CD14-positive monocyte (primary cell): ENCODE measurements at regions not wholly inside any gene's neighbourhood (a gene's known extent, or its start where the extent isn't known, plus 50 kb on each side); places are given as distances from the start of the nearest gene placed in this dataset.

Source experiments
- DNase-seq, 3 donors: peaks; one replicate each; pipeline ENCODE4 v3.0.0-alpha.2; 2011 to 2022
- H2AFZ ChIP-seq: 2 replicates; pipeline ENCODE4 v1.6.0; 2012; ENCODE audit warnings: mild to moderate bottlenecking, low read depth, low read length, inconsistent platforms; ENCODE audit not compliant: insufficient read depth, poor library complexity, severe bottlenecking
- H3K27ac ChIP-seq, 2 donors: 1 replicate in 1 of 2; 2 replicates in 1 of 2; pipeline ENCODE4 v1.5.1; 2012 to 2013; ENCODE audit warnings: low read length in 2 of 2, control low read depth in 1 of 2, inconsistent platforms in 1 of 2, low read depth in 1 of 2, mild to moderate bottlenecking in 1 of 2
- H3K27me3 ChIP-seq, 2 donors: one replicate each; pipeline versions ENCODE4 v1.6.0 to v1.6.1; 2011 to 2013; ENCODE audit warnings: low read length in 2 of 2; ENCODE audit not compliant: control insufficient read depth in 2 of 2, insufficient read depth in 2 of 2
- H3K36me3 ChIP-seq, 2 donors: replicated peaks in 1 of 2; 1 replicate in 1 of 2; 2 replicates in 1 of 2; pipeline versions ENCODE4 v1.5.1 to v1.6.1; 2012 to 2013; ENCODE audit warnings: low read length in 2 of 2, control low read depth in 1 of 2, inconsistent platforms in 1 of 2, mild to moderate bottlenecking in 1 of 2; ENCODE audit not compliant: insufficient read depth in 2 of 2, control insufficient read depth in 1 of 2
- H3K4me1 ChIP-seq, 2 donors: 1 replicate in 1 of 2; 2 replicates in 1 of 2; pipeline versions ENCODE4 v1.5.1 to v1.6.1; 2012 to 2013; ENCODE audit warnings: low read length in 2 of 2, control low read depth in 1 of 2, inconsistent platforms in 1 of 2, mild to moderate bottlenecking in 1 of 2, moderate library complexity in 1 of 2; ENCODE audit not compliant: insufficient read depth in 2 of 2, control insufficient read depth in 1 of 2
- H3K4me2 ChIP-seq: replicated peaks from 2 replicates; pipeline ENCODE3; 2012; ENCODE audit warnings: low read length, moderate library complexity, mild to moderate bottlenecking; ENCODE audit not compliant: poor library complexity, severe bottlenecking; ENCODE audit errors: extremely low read depth
- H3K4me3 ChIP-seq, 3 experiments: fragments of 200-600 bp in 1 of 3; sonication (generic) in 1 of 3; replicated peaks in 1 of 3; 1 replicate in 2 of 3; 2 replicates in 1 of 3; pipeline ENCODE4 v1.5.1; 2011 to 2013; ENCODE audit warnings: low read length in 3 of 3, mild to moderate bottlenecking in 3 of 3, control low read depth in 2 of 3, low read depth in 2 of 3, inconsistent platforms in 1 of 3, moderate library complexity in 1 of 3
- H3K79me2 ChIP-seq: 2 replicates; pipeline ENCODE4 v1.6.0; 2012; ENCODE audit warnings: mild to moderate bottlenecking, control low read depth, inconsistent platforms, low read length, moderate library complexity; ENCODE audit not compliant: insufficient read depth
- H3K9ac ChIP-seq: 2 replicates; pipeline ENCODE4 v1.6.0; 2017; ENCODE audit warnings: low read length, mild to moderate bottlenecking; ENCODE audit not compliant: insufficient read depth, poor library complexity, severe bottlenecking
- H3K9me3 ChIP-seq, 2 donors: replicated peaks in 1 of 2; 1 replicate in 1 of 2; 2 replicates in 1 of 2; pipeline versions ENCODE4 v1.5.1 to v1.6.1; 2012 to 2013; ENCODE audit warnings: low read length in 2 of 2, control low read depth in 1 of 2; ENCODE audit not compliant: control insufficient read depth in 1 of 2, insufficient read depth in 1 of 2
- H4K20me1 ChIP-seq: 2 replicates; pipeline ENCODE4 v1.6.0; 2012; ENCODE audit warnings: mild to moderate bottlenecking, low read length, control low read depth, moderate library complexity; ENCODE audit not compliant: insufficient read depth
- H3K27ac Mint-ChIP-seq, 7 donors: one replicate each; pipeline ENCODE4 v1.8.0; 2020; ENCODE audit warnings: mild to moderate bottlenecking in 7 of 7, mixed read lengths in 7 of 7, moderate library complexity in 6 of 7, inconsistent platforms in 2 of 7
- H3K27me3 Mint-ChIP-seq, 3 donors: one replicate each; pipeline ENCODE4 v1.8.0; 2021 to 2022; ENCODE audit warnings: low read depth in 3 of 3, mild to moderate bottlenecking in 3 of 3, mixed read lengths in 3 of 3, moderate library complexity in 3 of 3, inconsistent platforms in 1 of 3
- H3K36me3 Mint-ChIP-seq, 2 donors: one replicate each; pipeline ENCODE4 v1.8.0; 2020; ENCODE audit warnings: mixed read lengths in 2 of 2, inconsistent platforms in 1 of 2, mild to moderate bottlenecking in 1 of 2
- H3K4me1 Mint-ChIP-seq: one replicate; pipeline ENCODE4 v1.8.0; 2020; ENCODE audit warnings: mild to moderate bottlenecking, mixed read lengths
- H3K4me3 Mint-ChIP-seq, 2 donors: one replicate each; pipeline ENCODE4 v1.8.0; 2020; ENCODE audit warnings: mild to moderate bottlenecking in 2 of 2, mixed read lengths in 2 of 2, moderate library complexity in 1 of 2
- H3K9me3 Mint-ChIP-seq, 7 donors: one replicate each; pipeline ENCODE4 v1.8.0; 2020 to 2022; ENCODE audit warnings: mixed read lengths in 7 of 7, mild to moderate bottlenecking in 6 of 7, moderate library complexity in 6 of 7, inconsistent platforms in 2 of 7
- CTCF ChIP-seq: fragments of 200-600 bp; IDR thresholded peaks from one replicate; pipeline ENCODE4 v1.8.0; 2022; ENCODE audit warnings: antibody characterized with exemption, mild to moderate bottlenecking
- WGBS: methylation state at CpG from one replicate; pipeline ENCODE4 v1.1.5; 2013; ENCODE audit warnings: missing lambda C conversion rate; ENCODE audit not compliant: insufficient coverage; 5-methylcytosine and 5-hydroxymethylcytosine counted together
- intact Hi-C, 2 donors: fragments of 100-400 bp; cut with micrococcal nuclease; formaldehyde crosslinking; loops; one replicate each; pipeline versions ENCODE4 v1.15.0 to v1.15.1; 2023

- H3K79me2 ChIP-seq = no peaks in the 10 kb centered on the region
- Mint-ChIP-seq H3K27ac (no peak overlapping the region), H3K27me3 (peaks cover 0 to 4% (median 0%) of the 10 kb centered on the region in 3 donors), H3K4me1 (peaks cover 7% of the 10 kb centered on the region), H3K4me3 (no peak overlapping the region), H3K36me3 (no peaks in the 10 kb centered on the region), H3K9me3 (peaks cover 2 to 14% (median 8%) of the 10 kb centered on the region in 7 donors)
- no peaks in the 10 kb centered on the region for H3K36me3 ChIP-seq
- no peak for TF ChIP-seq CTCF
- H3K4me3 ChIP-seq = no peak overlapping the region
- H4K20me1 ChIP-seq = no peaks in the 10 kb centered on the region
- H3K27ac ChIP-seq = no peak overlapping the region
- peaks cover 5 to 6% of the 10 kb centered on the region in 2 donors for H3K4me1 ChIP-seq
- intact Hi-C loops = no loop called here
- H2AFZ ChIP-seq = no peak overlapping the region
- DNase-seq = no peak
- H3K9ac ChIP-seq = no peak overlapping the region
- no peaks in the 10 kb centered on the region for H3K27me3 ChIP-seq
- H3K9me3 ChIP-seq = peaks cover 0 to 3% of the 10 kb centered on the region in 2 donors
- WGBS = no CpG with 5 or more reads among the region's 1 CpG
- no peak overlapping the region for H3K4me2 ChIP-seq
Measured at GRCh38 chr4:101604976-101605375, 185.6 kb upstream of the BANK1 start.

- Histone ChIP-seq H3K36me3 (no peaks in the 10 kb centered on the region), H3K27ac (no peak overlapping the region), H3K4me2 (no peak overlapping the region), H3K27me3 (no peaks in the 10 kb centered on the region), H3K9me3 (no peaks in the 10 kb centered on the region), H3K79me2 (no peaks in the 10 kb centered on the region), H3K4me1 (peaks cover 24 to 34% of the 10 kb centered on the region in 2 donors), H4K20me1 (no peaks in the 10 kb centered on the region), H2AFZ (no peak overlapping the region), H3K4me3 (no peak overlapping the region), H3K9ac (no peak overlapping the region)
- Mint-ChIP-seq H3K4me1 (peaks cover 34% of the 10 kb centered on the region), H3K4me3 (no peak overlapping the region), H3K27me3 (no peaks in the 10 kb centered on the region), H3K36me3 (no peaks in the 10 kb centered on the region), H3K9me3 (peaks cover 0 to 2% (median 0%) of the 10 kb centered on the region in 7 donors), H3K27ac (peak overlapping the region in 1 of 7 donors; percentile 19)
- TF ChIP-seq CTCF = no peak
- DNase-seq = peak in 1 of 3 donors; percentile 11
- intact Hi-C loops = no loop called here
- 100% methylated on average over 2 of the region's 2 CpGs for WGBS
Measured at GRCh38 chr4:101600287-101600686, 190.2 kb upstream of the BANK1 start.
